B cell (primary cell): ENCODE measurements at regions not wholly inside any gene's neighbourhood (a gene's known extent, or its start where the extent isn't known, plus 50 kb on each side); places are given as distances from the start of the nearest gene placed in this dataset.

Source experiments
- CTCF ChIP-seq: fragments of 200-600 bp; IDR thresholded peaks from one replicate; pipeline ENCODE4 v1.8.0; 2022; ENCODE audit warnings: antibody characterized with exemption, mild to moderate bottlenecking
- EZH2 ChIP-seq: IDR thresholded peaks from 2 replicates; pipeline ENCODE4 v1.6.1; 2012; ENCODE audit warnings: borderline replicate concordance, low read depth, mild to moderate bottlenecking, moderate library complexity, low read length; ENCODE audit not compliant: insufficient read depth, poor library complexity, severe bottlenecking

DNA sequence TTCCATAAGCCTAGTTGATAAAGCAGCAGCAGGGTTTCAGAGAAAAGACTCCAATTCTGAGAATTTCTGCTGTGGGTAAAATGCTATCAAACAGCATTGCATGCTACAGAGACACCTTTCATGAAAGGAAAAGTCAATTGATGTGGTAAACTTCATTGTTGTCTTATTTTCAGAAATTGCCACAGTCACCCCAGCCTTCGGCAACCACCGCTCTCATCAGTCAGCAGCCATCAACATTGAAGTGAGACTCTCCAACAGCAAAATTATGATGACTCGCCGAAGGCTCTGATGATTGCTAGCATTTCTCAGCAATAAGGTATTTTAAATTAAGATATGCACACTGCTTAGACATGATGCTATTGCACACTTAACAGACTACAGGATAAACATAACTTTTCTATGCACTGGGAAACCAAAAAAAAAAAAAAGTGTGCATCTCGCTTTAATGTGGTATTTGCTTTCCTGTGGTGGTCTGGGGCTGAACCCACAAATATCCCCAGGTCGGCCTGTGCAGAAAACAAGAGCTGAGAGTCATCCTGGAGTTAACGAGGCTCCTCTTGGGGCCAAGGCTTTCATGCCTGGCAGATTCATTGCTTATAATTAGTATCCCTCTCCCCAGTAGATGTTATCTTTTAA, 192.1 kb downstream of the CTTN start:
- TF ChIP-seq CTCF, result no peak
- no peak for TF ChIP-seq EZH2
